ENCODE measurements at regions not wholly inside any gene's neighbourhood (a gene's known extent, or its start where the extent isn't known, plus 50 kb on each side); places are given as distances from the start of the nearest gene placed in this dataset.

DNA sequence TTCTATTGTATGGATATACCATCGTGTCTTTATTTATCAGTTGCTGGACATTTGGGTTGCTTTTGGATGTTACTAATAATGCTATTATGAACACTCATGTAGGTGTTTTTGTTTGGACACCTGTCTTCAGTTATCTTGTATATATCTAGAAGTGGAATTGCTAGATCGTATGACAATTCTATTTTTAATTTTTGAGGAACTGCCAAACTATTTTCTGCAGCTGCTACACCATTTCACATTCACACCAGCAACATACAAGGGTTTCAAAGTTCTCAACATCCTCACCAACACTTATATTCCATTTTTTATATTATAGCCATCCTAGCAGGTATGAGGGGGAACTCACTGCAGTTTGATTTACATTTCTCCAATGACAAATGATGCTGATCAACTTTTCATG, 324.6 kb downstream of the CAAP1 start:
- no peak for DNase-seq (ENCODE audit: low read depth)

DNA sequence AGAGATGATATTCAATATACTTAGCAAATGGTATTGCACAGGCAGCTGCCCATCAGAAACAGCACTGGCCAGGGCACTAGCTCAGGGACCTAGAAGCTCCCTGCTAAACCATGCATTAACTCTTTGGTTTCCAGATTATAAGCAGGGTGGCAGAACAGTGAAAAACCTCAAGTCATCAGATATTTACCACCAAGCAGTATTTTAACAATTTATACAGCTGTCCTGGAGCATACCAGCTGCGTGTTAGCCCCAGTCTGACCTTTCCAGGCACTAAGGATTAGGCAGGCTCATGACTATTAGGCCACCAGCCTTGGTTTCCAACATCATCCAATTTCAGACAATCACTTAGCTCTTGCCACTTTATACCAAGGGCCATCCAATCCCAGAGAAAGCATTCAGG, 326.5 kb downstream of the CAAP1 start:
- no peak for DNase-seq (ENCODE audit: low read depth)

DNA sequence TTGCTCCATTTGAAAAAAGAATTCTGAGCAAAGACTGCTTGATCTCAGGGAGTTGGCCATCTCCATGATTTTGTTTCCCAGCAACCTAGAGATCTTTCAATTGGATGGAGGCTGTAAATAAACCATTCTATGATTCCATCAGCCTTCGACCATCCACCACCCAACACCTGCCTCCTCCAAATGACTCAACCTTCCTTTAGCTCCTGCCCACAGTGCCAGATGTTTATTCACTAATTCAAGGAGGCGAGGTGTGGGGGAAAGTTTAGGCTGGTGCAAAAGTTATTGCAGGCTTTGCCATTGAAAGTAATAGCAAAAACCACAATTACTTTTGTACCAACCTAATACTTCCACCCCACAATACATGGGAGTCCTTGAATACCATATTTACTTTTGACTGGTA, 327.5 kb downstream of the CAAP1 start:
- no peak for DNase-seq (ENCODE audit: low read depth)

DNA sequence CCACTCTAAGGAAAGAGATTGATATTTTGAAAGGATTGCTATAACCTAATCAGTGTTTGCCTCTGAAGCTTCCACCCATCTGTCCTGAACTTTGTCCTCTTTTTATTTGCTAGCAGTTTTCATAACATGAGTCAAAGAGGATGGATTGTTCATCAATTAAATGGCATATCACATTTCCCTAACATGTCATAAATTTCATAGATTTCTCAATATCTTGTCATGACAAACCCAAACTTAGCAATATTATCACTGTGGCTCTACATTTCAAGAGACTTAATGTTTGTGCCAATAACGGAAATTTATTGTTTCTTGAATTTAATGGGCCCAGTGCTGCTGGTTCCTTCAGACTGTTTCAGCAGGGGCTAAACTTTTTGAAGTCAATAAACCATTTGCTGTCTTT, 330.3 kb downstream of the CAAP1 start:
- no peak for DNase-seq (ENCODE audit: low read depth)

DNA sequence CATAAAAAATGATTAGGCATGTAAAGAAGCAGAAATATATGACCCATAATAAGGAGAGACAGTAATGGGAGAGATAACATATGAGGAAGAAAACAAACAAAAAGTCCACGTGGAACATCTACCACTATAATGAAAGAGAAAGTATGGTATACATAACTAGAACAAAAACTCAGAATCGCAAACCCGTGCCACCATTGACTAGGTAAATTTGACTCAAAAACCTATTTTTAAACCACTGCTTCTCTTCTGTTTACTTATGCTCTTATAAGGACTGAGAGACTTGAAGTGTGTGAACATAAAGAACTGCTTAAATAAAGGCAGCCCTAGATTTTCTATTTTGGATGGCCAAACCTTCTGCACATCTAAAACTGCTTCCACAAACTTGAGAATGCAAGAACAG, 330.7 kb downstream of the CAAP1 start:
- no peak for DNase-seq (ENCODE audit: low read depth)

GRCh38 chr9:26559506-26559905, 333.1 kb downstream of the CAAP1 start:
- no peak for DNase-seq (ENCODE audit: low read depth)

GRCh38 chr9:26551971-26552370, 340.6 kb downstream of the CAAP1 start:
- no peak for DNase-seq (ENCODE audit: low read depth)

DNA sequence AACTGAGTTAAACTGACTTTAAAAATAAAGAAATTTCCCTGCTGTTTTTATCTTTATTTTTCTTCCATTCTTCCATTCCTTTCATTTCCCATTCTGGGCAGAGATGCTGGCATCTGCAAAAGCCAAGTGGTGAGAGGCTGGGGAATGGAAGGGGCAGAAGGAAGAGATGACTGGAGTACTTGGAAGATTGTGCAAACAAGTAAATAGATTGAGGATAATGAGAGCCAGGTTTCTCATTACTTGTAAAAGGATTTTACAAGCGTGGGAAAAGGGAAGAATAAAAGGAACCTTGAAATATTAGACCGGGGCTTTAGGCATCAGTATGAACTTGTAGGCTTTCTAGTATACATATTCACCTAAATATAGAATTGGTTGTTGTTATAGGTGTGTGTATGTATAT, 341.2 kb downstream of the CAAP1 start:
- DNase-seq (ENCODE audit: low read depth) = no peak

- DNase-seq (ENCODE audit: low read depth) = no peak
Measured at GRCh38 chr9:26548781-26549290, 343.8 kb downstream of the CAAP1 start.

GRCh38 chr9:26539867-26540493, 352.6 kb downstream of the CAAP1 start:
- DNase-seq (ENCODE audit: low read depth) = no peak

GRCh38 chr9:26537211-26537610, 355.4 kb downstream of the CAAP1 start:
- no peak for DNase-seq (ENCODE audit: low read depth)

DNA sequence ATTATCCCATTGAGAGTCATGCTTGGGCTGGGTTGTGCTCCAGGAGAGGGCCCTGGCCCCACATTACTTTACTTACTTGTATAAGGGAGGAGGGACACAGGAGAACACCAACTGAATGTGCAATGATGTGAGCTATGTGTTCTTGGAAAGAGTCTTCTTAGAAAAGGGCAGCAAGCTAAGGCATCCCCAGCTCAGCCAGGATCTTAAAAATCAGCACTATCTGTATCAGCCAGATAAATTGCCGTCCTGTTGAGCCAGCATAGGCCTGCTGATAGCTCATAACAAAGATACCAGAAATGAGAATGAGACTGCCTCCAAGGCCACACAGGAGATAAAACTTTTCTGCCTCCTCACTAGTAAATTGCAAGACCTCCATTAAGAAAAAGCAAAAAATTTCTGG, 357.5 kb downstream of the CAAP1 start:
- no peak for DNase-seq (ENCODE audit: low read depth)

DNA sequence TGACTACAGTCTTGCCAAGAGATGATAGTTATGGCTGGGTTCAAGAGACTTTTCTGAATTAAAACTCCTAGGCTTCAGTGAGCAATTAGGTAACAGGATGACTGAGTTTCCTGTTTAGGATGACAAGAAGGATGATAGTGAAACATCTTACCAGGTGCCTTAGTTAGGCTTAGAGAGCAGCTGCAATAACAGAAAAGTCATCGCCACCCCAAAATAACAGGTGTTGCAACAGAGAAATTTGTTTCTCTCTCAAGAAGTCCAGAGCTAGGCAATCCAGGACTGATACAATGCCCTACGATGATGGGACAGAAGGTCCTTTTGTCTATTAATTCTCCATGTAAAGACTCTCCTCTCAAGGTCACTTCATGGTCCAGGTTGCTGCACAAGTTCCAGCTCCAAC, 361.8 kb downstream of the CAAP1 start:
- no peak for DNase-seq (ENCODE audit: low read depth)

DNA sequence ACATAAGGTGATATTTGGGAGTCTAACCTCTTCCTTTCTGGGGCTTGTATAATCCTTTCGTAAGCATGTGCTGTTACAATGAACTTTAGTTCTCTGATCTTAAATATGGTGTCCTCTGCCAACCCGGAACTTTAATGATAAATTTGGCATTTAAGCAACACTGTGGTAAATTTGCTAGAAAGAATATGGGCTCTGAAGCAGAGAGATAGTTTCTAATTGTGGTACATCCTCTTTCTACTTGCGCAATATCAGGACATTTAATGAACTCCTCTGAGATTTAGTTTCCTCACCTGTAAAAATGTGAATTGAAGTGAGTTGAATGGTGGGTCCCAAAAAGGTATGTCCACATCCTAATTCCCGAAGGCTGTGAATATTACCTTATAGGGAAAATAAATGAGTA, 364.7 kb downstream of the CAAP1 start:
- DNase-seq (ENCODE audit: low read depth) = no peak

GRCh38 chr9:26524267-26524666, 368.3 kb downstream of the CAAP1 start:
- no peak for DNase-seq (ENCODE audit: low read depth)

DNA sequence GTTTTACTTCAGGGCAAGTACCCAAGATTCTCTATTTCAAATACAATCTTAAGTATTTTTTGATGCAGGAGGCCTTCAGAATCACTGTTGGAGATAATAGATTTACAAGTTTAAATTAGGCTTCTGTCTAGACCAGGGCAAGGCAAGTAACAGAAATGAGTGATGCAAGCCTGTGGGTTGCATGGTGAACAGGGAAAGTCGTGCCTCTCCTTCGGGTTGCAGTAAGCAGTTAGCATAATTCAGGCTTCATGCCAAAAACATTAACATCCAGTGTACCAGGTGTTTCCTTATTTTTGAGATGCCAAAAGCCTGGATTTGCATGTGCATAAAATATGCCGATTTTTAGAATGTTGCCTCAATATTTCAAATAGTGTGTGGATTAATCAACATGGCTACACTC, 369.0 kb downstream of the CAAP1 start:
- no peak for DNase-seq (ENCODE audit: low read depth)

DNA sequence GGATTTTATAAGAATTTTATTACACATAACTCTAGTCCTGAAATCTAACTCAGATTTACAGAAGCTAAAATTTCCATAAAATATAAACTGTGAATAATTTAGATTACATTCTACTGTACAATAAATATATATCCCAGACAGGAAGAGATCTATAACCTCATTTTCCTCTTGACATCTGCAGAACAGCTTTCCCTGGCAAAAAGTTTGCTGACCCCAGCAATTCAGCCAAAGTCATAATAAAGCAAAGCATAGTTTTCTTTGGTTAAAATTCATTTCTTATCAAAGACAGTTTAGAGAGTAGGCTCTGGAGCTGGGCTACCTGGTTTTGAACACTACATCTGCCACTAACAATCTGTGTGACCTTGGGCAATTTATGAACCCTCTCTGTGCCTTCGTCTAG, 372.5 kb downstream of the CAAP1 start:
- no peak for DNase-seq (ENCODE audit: low read depth)

DNA sequence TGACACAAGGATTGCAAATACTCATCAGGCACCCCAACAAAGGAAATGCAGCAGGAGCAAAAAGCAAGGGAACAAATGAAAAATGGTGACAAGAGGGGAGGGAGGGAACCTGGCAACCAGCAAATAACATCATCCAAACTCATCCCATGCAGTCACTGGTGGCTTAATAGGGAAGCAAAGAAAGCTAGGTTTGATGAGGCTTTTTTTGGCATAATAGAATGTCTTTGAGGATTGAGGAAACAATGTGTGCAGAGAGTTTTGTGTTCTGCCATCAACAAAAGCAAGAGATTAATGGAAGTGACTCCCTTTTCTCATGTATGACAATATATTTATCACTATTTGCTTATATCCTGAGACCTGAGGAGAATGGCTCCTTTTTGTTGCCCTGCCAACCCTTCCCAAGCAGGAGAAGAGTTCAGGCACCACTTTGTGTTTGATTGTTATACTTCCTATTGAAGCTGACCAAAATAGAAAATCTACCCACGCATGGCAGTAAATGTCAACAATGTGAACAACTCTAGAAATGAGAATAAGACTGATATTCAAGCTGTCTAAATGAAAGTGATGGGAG, 375.7 kb downstream of the CAAP1 start:
- no peak for DNase-seq (ENCODE audit: low read depth)

- no peak for DNase-seq (ENCODE audit: low read depth)
Measured at GRCh38 chr9:26513730-26514129, 378.9 kb downstream of the CAAP1 start.

DNA sequence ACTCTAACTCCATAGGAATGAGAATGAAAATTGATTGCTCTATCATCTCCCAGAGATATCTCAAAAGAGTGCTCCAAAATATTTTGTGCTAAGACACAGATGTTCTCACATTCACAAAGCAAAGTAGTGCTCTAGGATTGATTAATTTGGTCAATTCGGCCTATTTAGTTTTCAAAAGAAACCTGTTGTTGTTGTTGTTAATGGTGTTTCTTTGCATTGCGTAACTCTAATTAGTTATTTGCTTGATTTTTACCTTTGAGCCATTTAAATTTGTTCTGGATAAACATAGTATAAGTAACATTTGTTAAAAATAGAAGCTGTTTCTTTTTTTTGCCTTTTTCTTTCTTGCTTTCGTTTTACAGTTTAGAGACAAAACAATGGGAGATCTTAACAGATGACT, 382.5 kb downstream of the CAAP1 start:
- DNase-seq (ENCODE audit: low read depth) = no peak

DNA sequence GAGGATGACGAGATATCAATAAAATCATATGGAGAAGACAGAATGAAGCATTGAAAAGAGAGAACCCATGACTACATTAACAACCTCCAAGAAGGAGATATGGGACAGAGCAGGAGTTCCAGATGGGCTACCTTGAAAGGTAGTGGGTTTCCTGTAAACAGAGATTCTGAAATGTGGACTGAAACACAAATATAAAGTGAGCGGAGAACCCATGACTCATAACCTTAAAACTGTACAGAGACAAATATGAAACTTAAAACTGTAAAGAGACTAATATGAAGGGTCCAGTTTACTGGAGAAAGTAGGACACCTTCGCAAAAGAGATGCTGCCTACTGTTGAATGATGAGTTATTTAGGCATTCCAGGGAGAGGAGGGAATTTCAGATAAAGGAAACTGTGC, 383.7 kb downstream of the CAAP1 start:
- DNase-seq (ENCODE audit: low read depth) = no peak

GRCh38 chr9:26504057-26504456, 388.5 kb downstream of the CAAP1 start:
- no peak for DNase-seq (ENCODE audit: low read depth)

GRCh38 chr9:26502311-26502710, 390.3 kb downstream of the CAAP1 start:
- DNase-seq (ENCODE audit: low read depth) = no peak

- no peak for DNase-seq (ENCODE audit: low read depth)
Measured at GRCh38 chr9:26500471-26500870, 392.1 kb downstream of the CAAP1 start.

All from activated T-cell treated with anti-CD3 and anti-CD28 coated beads for 48 hours (primary cell).